SK-N-SH (cell line): ENCODE measurements at regions not wholly inside any gene's neighbourhood (a gene's known extent, or its start where the extent isn't known, plus 50 kb on each side); places are given as distances from the start of the nearest gene placed in this dataset.
"Not testable (repeated sequence)": the region's sequence is repeated elsewhere in the genome, so short reads cannot be mapped to it uniquely, and the experiment has no call there.

ENCODE experiments used
- CTCF ChIA-PET: fragments of 300-600, 350-600 bp; formaldehyde crosslinking; extraction: SDS; loops from one replicate; lab custom pipeline; 2021; lab: Yijun Ruan, JAX
- POLR2A ChIA-PET: fragments of 350-600 bp; sonication (Branson Sonifier 250); formaldehyde crosslinking; extraction: SDS; loops from one replicate; lab custom pipeline; 2020; ENCODE audit warnings: antibody characterized with exemption, inconsistent platforms; lab: Yijun Ruan, JAX
- DNase-seq: peaks from one replicate; pipeline ENCODE4 v3.0.0; 2012
- H2AFZ ChIP-seq: fragments of 200-600 bp; sonication (generic); 2 replicates; pipeline ENCODE4 v1.8.1; 2016; ENCODE audit warnings: antibody characterized with exemption, mild to moderate bottlenecking, low read depth
- H3F3A ChIP-seq: fragments of 200-600 bp; sonication (generic); replicated peaks from 2 replicates; pipeline ENCODE3; 2016; ENCODE audit warnings: antibody characterized with exemption, mild to moderate bottlenecking; ENCODE audit not compliant: insufficient read depth
- H3K27ac ChIP-seq, 2 experiments: fragments of 200-500 bp in 1 of 2; fragments of 200-600 bp in 1 of 2; sonication (Bioruptor generic) in 1 of 2; sonication (generic), shearing (Covaris generic) in 1 of 2; 2 replicates each; pipeline versions ENCODE4 v1.5.1 to v1.6.1; 2014 to 2016; ENCODE audit warnings: low read depth in 2 of 2, inconsistent platforms in 1 of 2, low read length in 1 of 2, mild to moderate bottlenecking in 1 of 2, mixed read lengths in 1 of 2
- H3K27me3 ChIP-seq: fragments of 200-600 bp; sonication (generic), shearing (Covaris generic); 2 replicates; pipeline ENCODE4 v1.6.1; 2016; ENCODE audit warnings: mixed run types; ENCODE audit not compliant: insufficient read depth
- H3K36me3 ChIP-seq, 2 experiments: fragments of 200-500 bp in 1 of 2; fragments of 200-600 bp in 1 of 2; sonication (Bioruptor generic) in 1 of 2; sonication (generic) in 1 of 2; replicated peaks in 1 of 2; 2 replicates each; pipeline versions ENCODE3 to v1.5.1; 2014 to 2016; ENCODE audit warnings: low read length in 1 of 2, mild to moderate bottlenecking in 1 of 2; ENCODE audit not compliant: insufficient read depth in 2 of 2, control insufficient read depth in 1 of 2
- H3K4me1 ChIP-seq, 2 experiments: fragments of 200-500 bp in 1 of 2; fragments of 200-600 bp in 1 of 2; sonication (Bioruptor generic) in 1 of 2; sonication (generic), shearing (Covaris generic) in 1 of 2; 2 replicates each; pipeline versions ENCODE4 v1.5.1 to v1.6.1; 2014 to 2016; ENCODE audit warnings: low read depth in 1 of 2, low read length in 1 of 2, mixed run types in 1 of 2; ENCODE audit not compliant: insufficient read depth in 2 of 2, control insufficient read depth in 1 of 2
- H3K4me2 ChIP-seq: fragments of 200-600 bp; sonication (generic), shearing (Covaris generic); 2 replicates; pipeline ENCODE4 v1.6.1; 2017; ENCODE audit warnings: mixed run types
- H3K4me3 ChIP-seq, 2 experiments: fragments of 200-500 bp in 1 of 2; fragments of 200-600 bp in 1 of 2; sonication (Bioruptor generic) in 1 of 2; sonication (generic), shearing (Covaris generic) in 1 of 2; 2 replicates each; pipeline versions ENCODE4 v1.5.1 to v1.8.1; 2014 to 2016; ENCODE audit warnings: low read depth in 2 of 2, inconsistent platforms in 1 of 2, low read length in 1 of 2, mild to moderate bottlenecking in 1 of 2, mixed read lengths in 1 of 2, moderate library complexity in 1 of 2
- H3K79me2 ChIP-seq: fragments of 200-600 bp; sonication (generic); 2 replicates; pipeline ENCODE4 v1.8.1; 2017; ENCODE audit warnings: mild to moderate bottlenecking; ENCODE audit not compliant: insufficient read depth
- H3K9ac ChIP-seq: fragments of 200-600 bp; sonication (generic); 2 replicates; pipeline ENCODE4 v1.6.1; 2017; ENCODE audit warnings: mixed run types
- H3K9me2 ChIP-seq: fragments of 200-600 bp; sonication (generic); 2 replicates; pipeline ENCODE4 v1.6.1; 2017; ENCODE audit warnings: mixed run types
- H3K9me3 ChIP-seq: fragments of 200-600 bp; sonication (generic); 2 replicates; pipeline ENCODE4 v1.6.1; 2017; ENCODE audit warnings: mixed run types, mild to moderate bottlenecking, moderate library complexity
- H4K20me1 ChIP-seq: fragments of 200-600 bp; sonication (generic); 2 replicates; pipeline ENCODE4 v1.6.1; 2017; ENCODE audit warnings: mild to moderate bottlenecking, mixed run types; ENCODE audit not compliant: insufficient read depth
- CHD2 ChIP-seq: fragments of 150-350 bp; IDR thresholded peaks from 2 replicates; pipeline ENCODE4 v1.6.1; 2018; ENCODE audit warnings: low read length; ENCODE audit not compliant: partially characterized antibody
- CTCF ChIP-seq: fragments of 200-600 bp; sonication (generic); IDR thresholded peaks from 2 replicates; pipeline ENCODE4 v1.6.1; 2017; ENCODE audit warnings: antibody characterized with exemption, mild to moderate bottlenecking, moderate library complexity
- EP300 ChIP-seq, 2 experiments: IDR thresholded peaks; 2 replicates each; pipeline versions ENCODE4 v1.4.0 to v1.6.1; 2012; ENCODE audit warnings: borderline replicate concordance in 1 of 2, low read depth in 1 of 2, low read length in 1 of 2
- EZH2phosphoT487 ChIP-seq: fragments of 200-600 bp; sonication (generic); IDR thresholded peaks from 2 replicates; pipeline ENCODE4 v1.6.1; 2017; ENCODE audit warnings: low read depth, mixed run types, mild to moderate bottlenecking, antibody characterized with exemption, moderate library complexity, borderline replicate concordance
- IRF3 ChIP-seq: fragments of 150-350 bp; IDR thresholded peaks from 2 replicates; pipeline ENCODE4 v1.6.1; 2016; ENCODE audit warnings: mild to moderate bottlenecking, low read depth, low read length
- WGBS: methylation state at CpG from one replicate; pipeline ENCODE4 v1.1.6; 2017; ENCODE audit warnings: low lambda C conversion rate; 5-methylcytosine and 5-hydroxymethylcytosine counted together
- TF ChIP-seq, protein P1 (sequence below): IDR thresholded peaks from 2 replicates; pipeline ENCODE4 v1.4.0; 2012; ENCODE audit warnings: low read depth
- TF ChIP-seq, protein P2 (sequence below): IDR thresholded peaks from 2 replicates; pipeline ENCODE4 v1.4.0; 2012; ENCODE audit warnings: low read depth, borderline replicate concordance

GRCh38 chr13:80817979-80818378 lies 477.1 kb upstream of the SPRY2 start (continued):
- TF ChIP-seq IRF3 = no peak
- TF ChIP-seq, all 33 proteins: peak for 0

DNA sequence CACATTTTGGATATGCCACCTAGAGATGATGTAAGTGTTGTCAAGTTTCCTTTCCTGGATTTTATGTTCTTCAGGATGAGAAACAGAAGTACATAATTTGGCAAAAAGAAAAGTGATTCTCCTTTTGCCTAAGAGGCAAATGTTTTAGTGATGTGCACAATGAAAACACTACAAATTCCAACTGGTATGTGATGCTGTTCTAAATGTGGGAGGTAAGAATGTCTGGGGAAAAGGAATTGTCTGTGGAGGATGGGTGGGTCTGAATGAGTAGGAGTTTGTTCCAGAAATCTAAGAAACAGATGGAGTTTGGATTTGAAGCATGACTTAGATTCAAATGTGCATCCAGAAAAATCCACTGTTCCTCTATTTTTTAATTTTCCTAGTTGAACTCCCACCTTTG lies 473.6 kb upstream of the SPRY2 start:
- ChIA-PET POLR2A (no interaction called here), CTCF (no interaction called here)
- H3K27me3 ChIP-seq = no peaks in the 10 kb centered on the region
- H2AFZ ChIP-seq = no peak overlapping the region
- TF ChIP-seq EZH2phosphoT487 = no peak
- TF ChIP-seq EP300 (IDR thresholded peaks at IDR 0.05; ENCODE audit: borderline replicate concordance in 1 of 2, low read depth in 1 of 2, low read length in 1 of 2) = no peak
- TF ChIP-seq CTCF = no peak
- TF ChIP-seq, protein P1, sequence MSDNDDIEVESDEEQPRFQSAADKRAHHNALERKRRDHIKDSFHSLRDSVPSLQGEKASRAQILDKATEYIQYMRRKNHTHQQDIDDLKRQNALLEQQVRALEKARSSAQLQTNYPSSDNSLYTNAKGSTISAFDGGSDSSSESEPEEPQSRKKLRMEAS = no peak
- TF ChIP-seq, protein P2, sequence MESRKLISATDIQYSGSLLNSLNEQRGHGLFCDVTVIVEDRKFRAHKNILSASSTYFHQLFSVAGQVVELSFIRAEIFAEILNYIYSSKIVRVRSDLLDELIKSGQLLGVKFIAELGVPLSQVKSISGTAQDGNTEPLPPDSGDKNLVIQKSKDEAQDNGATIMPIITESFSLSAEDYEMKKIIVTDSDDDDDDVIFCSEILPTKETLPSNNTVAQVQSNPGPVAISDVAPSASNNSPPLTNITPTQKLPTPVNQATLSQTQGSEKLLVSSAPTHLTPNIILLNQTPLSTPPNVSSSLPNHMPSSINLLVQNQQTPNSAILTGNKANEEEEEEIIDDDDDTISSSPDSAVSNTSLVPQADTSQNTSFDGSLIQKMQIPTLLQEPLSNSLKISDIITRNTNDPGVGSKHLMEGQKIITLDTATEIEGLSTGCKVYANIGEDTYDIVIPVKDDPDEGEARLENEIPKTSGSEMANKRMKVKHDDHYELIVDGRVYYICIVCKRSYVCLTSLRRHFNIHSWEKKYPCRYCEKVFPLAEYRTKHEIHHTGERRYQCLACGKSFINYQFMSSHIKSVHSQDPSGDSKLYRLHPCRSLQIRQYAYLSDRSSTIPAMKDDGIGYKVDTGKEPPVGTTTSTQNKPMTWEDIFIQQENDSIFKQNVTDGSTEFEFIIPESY = no peak
- no peak for TF ChIP-seq CHD2
- no peak overlapping the region for H3K4me3 ChIP-seq
- H3K4me2 ChIP-seq = no peak overlapping the region
- peaks cover 0 to 6% of the 10 kb centered on the region in 2 experiments for H3K36me3 ChIP-seq
- no peak for DNase-seq
- H3K9me2 ChIP-seq = no peaks in the 10 kb centered on the region
- H3K9ac ChIP-seq = no peak overlapping the region
- H3F3A ChIP-seq = no peaks in the 10 kb centered on the region
- H4K20me1 ChIP-seq = no peaks in the 10 kb centered on the region
- no peaks in the 10 kb centered on the region for H3K79me2 ChIP-seq
- H3K9me3 ChIP-seq = no peaks in the 10 kb centered on the region
- no peak overlapping the region; a peak in 1 of 4 replicates for H3K27ac ChIP-seq
- H3K4me1 ChIP-seq = no peaks in the 10 kb centered on the region

GRCh38 chr13:80810294-80810693 lies 469.4 kb upstream of the SPRY2 start:
- POLR2A ChIA-PET, H3F3A ChIP-seq, H3K4me1 ChIP-seq, H3K27me3 ChIP-seq, H3K9ac ChIP-seq, H3K9me2 ChIP-seq, H3K27ac ChIP-seq, H3K4me3 ChIP-seq, H4K20me1 ChIP-seq, H3K79me2 ChIP-seq, H3K9me3 ChIP-seq, H2AFZ ChIP-seq, H3K36me3 ChIP-seq, DNase-seq, H3K4me2 ChIP-seq: not testable (repeated sequence)
- CTCF ChIA-PET = interaction anchor here (0.6 kb wide), 1 partner anchor 48 kb away, joined by 3 read pairs; no protein-coding TSS in a partner anchor
- WGBS = 56% methylated on average over 4 of the region's 4 CpGs
